HG02840 (cell line): ENCODE measurements at regions not wholly inside any gene's neighbourhood (a gene's known extent, or its start where the extent isn't known, plus 50 kb on each side); places are given as distances from the start of the nearest gene placed in this dataset.
"Not testable (repeated sequence)": the region's sequence is repeated elsewhere in the genome, so short reads cannot be mapped to it uniquely, and the experiment has no call there.

ENCODE experiments used
- ATAC-seq: cut with Tn5 transposase; IDR thresholded peaks from one replicate; pipeline ENCODE4 v1.9.1; 2021; ENCODE audit warnings: mild to moderate bottlenecking, moderate library complexity, moderate number of reproducible peaks; ENCODE audit not compliant: unreplicated experiment, low FRiP score

- ATAC-seq: no peak
Measured at GRCh38 chr5:103391659-103392058, 133.1 kb downstream of the MACIR start.

GRCh38 chr5:103389846-103390245 lies 131.3 kb downstream of the MACIR start:
- ATAC-seq: no peak

GRCh38 chr5:103389357-103389756 lies 130.8 kb downstream of the MACIR start:
- no peak for ATAC-seq

GRCh38 chr5:103385722-103386121 lies 127.2 kb downstream of the MACIR start:
- no peak for ATAC-seq

- not testable (repeated sequence) for ATAC-seq
Measured at GRCh38 chr5:103377638-103378037, 119.1 kb downstream of the MACIR start.

GRCh38 chr5:103375863-103376591 lies 117.5 kb downstream of the MACIR start:
- ATAC-seq: no peak

- ATAC-seq: no peak
Measured at GRCh38 chr5:103375350-103375749, 116.8 kb downstream of the MACIR start.

- no peak for ATAC-seq
Measured at GRCh38 chr5:103374473-103374963, 116.0 kb downstream of the MACIR start.

GRCh38 chr5:103373597-103374472 lies 115.3 kb downstream of the MACIR start:
- no peak for ATAC-seq

- no peak for ATAC-seq
Measured at GRCh38 chr5:103371046-103371607, 112.6 kb downstream of the MACIR start.

- ATAC-seq: no peak
Measured at GRCh38 chr5:103369125-103370120, 110.9 kb downstream of the MACIR start.

- ATAC-seq: no peak
Measured at GRCh38 chr5:103367702-103368101, 109.1 kb downstream of the MACIR start.

- ATAC-seq: no peak
Measured at GRCh38 chr5:103366918-103367549, 108.5 kb downstream of the MACIR start.

- ATAC-seq: no peak
Measured at GRCh38 chr5:103364074-103364473, 105.5 kb downstream of the MACIR start.

GRCh38 chr5:103362211-103362610 lies 103.6 kb downstream of the MACIR start:
- ATAC-seq: no peak

- no peak for ATAC-seq
Measured at GRCh38 chr5:103360475-103360874, 101.9 kb downstream of the MACIR start.

GRCh38 chr5:103358305-103358995 lies 99.9 kb downstream of the MACIR start:
- ATAC-seq: no peak

GRCh38 chr5:103357636-103358035 lies 99.1 kb downstream of the MACIR start:
- ATAC-seq: no peak
